Mesenchymal stem cell (in vitro differentiated cells and primary cell): ENCODE measurements at regions not wholly inside any gene's neighbourhood (a gene's known extent, or its start where the extent isn't known, plus 50 kb on each side); places are given as distances from the start of the nearest gene placed in this dataset.

Experiments used
- DNase-seq: peaks from one replicate; pipeline ENCODE4 v3.0.0-alpha.2; 2013
- H2AFZ ChIP-seq: one replicate; pipeline ENCODE4 v1.6.1; 2013; ENCODE audit warnings: low read depth, mild to moderate bottlenecking, control low read depth, inconsistent platforms, low read length, moderate library complexity
- H2AK5ac ChIP-seq: 2 replicates; pipeline ENCODE4 v1.6.1; 2013; ENCODE audit warnings: low read length, moderate library complexity, mild to moderate bottlenecking, inconsistent platforms; ENCODE audit not compliant: severe bottlenecking
- H2BK120ac ChIP-seq: one replicate; pipeline ENCODE4 v1.6.1; 2013; ENCODE audit warnings: low read depth, mild to moderate bottlenecking, inconsistent platforms, low read length, moderate library complexity
- H2BK12ac ChIP-seq, 2 experiments: one replicate each; pipeline ENCODE4 v1.6.1; 2013; ENCODE audit warnings: inconsistent platforms in 2 of 2, low read length in 2 of 2, mild to moderate bottlenecking in 2 of 2, moderate library complexity in 2 of 2, control low read depth in 1 of 2
- H2BK15ac ChIP-seq: one replicate; pipeline ENCODE4 v1.6.1; 2013; ENCODE audit warnings: mild to moderate bottlenecking, low read depth, inconsistent platforms; ENCODE audit not compliant: poor library complexity, severe bottlenecking
- H2BK5ac ChIP-seq: 2 replicates; pipeline ENCODE4 v1.6.1; 2013; ENCODE audit warnings: low read depth, mild to moderate bottlenecking, low read length, control low read depth, inconsistent platforms; ENCODE audit not compliant: poor library complexity, severe bottlenecking
- H3K14ac ChIP-seq, 2 experiments: one replicate each; pipeline ENCODE4 v1.6.1; 2013; ENCODE audit warnings: inconsistent platforms in 2 of 2, low read length in 2 of 2, control low read depth in 1 of 2, mild to moderate bottlenecking in 1 of 2, moderate library complexity in 1 of 2
- H3K18ac ChIP-seq, 2 experiments: one replicate each; pipeline ENCODE4 v1.6.1; 2013; ENCODE audit warnings: inconsistent platforms in 2 of 2, low read length in 2 of 2, control low read depth in 1 of 2, low read depth in 1 of 2, mild to moderate bottlenecking in 1 of 2
- H3K23ac ChIP-seq, 2 experiments: one replicate each; pipeline ENCODE4 v1.6.1; 2013; ENCODE audit warnings: inconsistent platforms in 2 of 2, low read length in 2 of 2, mild to moderate bottlenecking in 2 of 2, moderate library complexity in 2 of 2, control low read depth in 1 of 2
- H3K27ac ChIP-seq: 2 replicates; pipeline ENCODE4 v1.5.1; 2013; ENCODE audit warnings: mild to moderate bottlenecking, moderate library complexity, low read length, control low read depth, inconsistent platforms; ENCODE audit not compliant: poor library complexity, severe bottlenecking
- H3K27me3 ChIP-seq, 2 experiments: 2 replicates each; pipeline versions ENCODE4 v1.6.1 to v1.7.0; 2013; ENCODE audit warnings: low read length in 2 of 2, mild to moderate bottlenecking in 2 of 2, moderate library complexity in 2 of 2, control low read depth in 1 of 2, inconsistent platforms in 1 of 2; ENCODE audit not compliant: control insufficient read depth in 1 of 2, insufficient read depth in 1 of 2
- H3K36me3 ChIP-seq, 2 experiments: 2 replicates each; pipeline versions ENCODE4 v1.6.1 to v1.7.0; 2013; ENCODE audit warnings: low read length in 2 of 2, control low read depth in 1 of 2, inconsistent platforms in 1 of 2, low read depth in 1 of 2, mild to moderate bottlenecking in 1 of 2; ENCODE audit not compliant: insufficient read depth in 2 of 2, control insufficient read depth in 1 of 2
- H3K4ac ChIP-seq, 2 experiments: one replicate each; pipeline ENCODE4 v1.6.1; 2013; ENCODE audit warnings: inconsistent platforms in 2 of 2, low read length in 2 of 2, mild to moderate bottlenecking in 2 of 2, moderate library complexity in 2 of 2, control low read depth in 1 of 2, low read depth in 1 of 2
- H3K4me1 ChIP-seq: 2 replicates; pipeline ENCODE4 v1.6.1; 2013; ENCODE audit warnings: low read depth, low read length, control low read depth; ENCODE audit not compliant: control insufficient read depth, insufficient read depth
- H3K4me2 ChIP-seq: 2 replicates; pipeline ENCODE4 v1.6.1; 2013; ENCODE audit warnings: low read length, mild to moderate bottlenecking, inconsistent platforms; ENCODE audit not compliant: poor library complexity, severe bottlenecking
- H3K4me3 ChIP-seq, 2 experiments: 2 replicates each; pipeline versions ENCODE4 v1.5.1 to v1.7.0; 2013; ENCODE audit warnings: low read length in 2 of 2, mild to moderate bottlenecking in 2 of 2, control low read depth in 1 of 2, low read depth in 1 of 2; ENCODE audit not compliant: insufficient read depth in 1 of 2
- H3K79me1 ChIP-seq: replicated peaks from 2 replicates; pipeline ENCODE4 v1.6.1; 2013; ENCODE audit warnings: mild to moderate bottlenecking, control low read depth, low read length, inconsistent platforms; ENCODE audit not compliant: poor library complexity, severe bottlenecking
- H3K9ac ChIP-seq: 2 replicates; pipeline ENCODE4 v1.7.0; 2013; ENCODE audit warnings: mild to moderate bottlenecking, low read length, moderate library complexity
- H3K9me3 ChIP-seq: 2 replicates; pipeline ENCODE4 v1.7.0; 2013; ENCODE audit warnings: mild to moderate bottlenecking, low read length; ENCODE audit not compliant: control insufficient read depth
- H4K8ac ChIP-seq: one replicate; pipeline ENCODE4 v1.6.1; 2013; ENCODE audit warnings: inconsistent platforms, mild to moderate bottlenecking, low read length, moderate library complexity
- H4K91ac ChIP-seq: one replicate; pipeline ENCODE4 v1.6.1; 2013; ENCODE audit warnings: mild to moderate bottlenecking, low read length, inconsistent platforms
- WGBS: methylation state at CpG from one replicate; pipeline ENCODE4 v1.1.7; 2013; ENCODE audit warnings: mixed read lengths; 5-methylcytosine and 5-hydroxymethylcytosine counted together

- Histone ChIP-seq H3K27ac (no peak overlapping the region), H3K23ac (no peak overlapping the region), H3K36me3 (no peaks in the 10 kb centered on the region), H2BK120ac (no peak overlapping the region), H2BK12ac (no peak overlapping the region), H2BK5ac (no peak overlapping the region), H3K4me1 (no peaks in the 10 kb centered on the region), H4K8ac (no peak overlapping the region), H3K4me2 (no peak overlapping the region), H3K14ac (no peak overlapping the region), H3K9me3 (peaks cover 13% of the 10 kb centered on the region), H3K4me3 (no peak overlapping the region), H3K9ac (no peak overlapping the region), H2AFZ (no peak overlapping the region), H3K79me1 (no peaks in the 10 kb centered on the region), H3K27me3 (no peaks in the 10 kb centered on the region), H3K18ac (no peak overlapping the region), H4K91ac (no peak overlapping the region), H2BK15ac (no peak overlapping the region), H3K4ac (no peak overlapping the region), H2AK5ac (no peak overlapping the region)
- 49% methylated on average over 4 of the region's 4 CpGs for WGBS
- DNase-seq, result no peak
Observed at GRCh38 chr3:135393898-135394525, 571.5 kb upstream of the PPP2R3A start.

- Histone ChIP-seq H2BK12ac (no peak overlapping the region), H3K18ac (no peak overlapping the region), H3K9me3 (no peaks in the 10 kb centered on the region), H3K4me3 (no peak overlapping the region), H2BK120ac (no peak overlapping the region), H2AFZ (no peak overlapping the region), H4K8ac (no peak overlapping the region), H2BK5ac (no peak overlapping the region), H3K36me3 (no peaks in the 10 kb centered on the region), H3K79me1 (no peaks in the 10 kb centered on the region), H3K27ac (no peak overlapping the region), H3K4me1 (no peaks in the 10 kb centered on the region), H3K14ac (no peak overlapping the region), H2BK15ac (no peak overlapping the region), H3K23ac (no peak overlapping the region), H2AK5ac (no peak overlapping the region), H3K4ac (no peak overlapping the region), H3K27me3 (no peaks in the 10 kb centered on the region), H3K4me2 (no peak overlapping the region), H4K91ac (no peak overlapping the region), H3K9ac (no peak overlapping the region)
- 59% methylated on average over 2 of the region's 2 CpGs for WGBS
- no peak for DNase-seq
Observed at GRCh38 chr3:135412475-135412874, 553.1 kb upstream of the PPP2R3A start.

GRCh38 chr3:135416182-135416581, 549.3 kb upstream of the PPP2R3A start:
- Histone ChIP-seq H3K23ac (no peak overlapping the region), H3K4ac (no peak overlapping the region), H2AK5ac (no peak overlapping the region), H3K4me2 (no peak overlapping the region), H2AFZ (no peak overlapping the region), H3K36me3 (no peaks in the 10 kb centered on the region), H3K9me3 (no peaks in the 10 kb centered on the region), H3K27ac (no peak overlapping the region), H4K8ac (no peak overlapping the region), H2BK15ac (no peak overlapping the region), H2BK12ac (no peak overlapping the region), H2BK120ac (no peak overlapping the region), H3K14ac (no peak overlapping the region), H3K79me1 (no peaks in the 10 kb centered on the region), H2BK5ac (no peak overlapping the region), H3K9ac (no peak overlapping the region), H3K18ac (no peak overlapping the region), H3K4me1 (no peaks in the 10 kb centered on the region), H3K4me3 (no peak overlapping the region), H4K91ac (no peak overlapping the region), H3K27me3 (no peaks in the 10 kb centered on the region)
- 95% methylated on average over 2 of the region's 2 CpGs for WGBS
- no peak for DNase-seq

- no peak overlapping the region for H2BK5ac ChIP-seq
- no peak overlapping the region for H4K8ac ChIP-seq
- H3K23ac ChIP-seq, result no peak overlapping the region
- H3K4ac ChIP-seq, result no peak overlapping the region
- H3K9ac ChIP-seq, result no peak overlapping the region
- H3K9me3 ChIP-seq, result no peaks in the 10 kb centered on the region
- H3K27ac ChIP-seq, result no peak overlapping the region
- H3K27me3 ChIP-seq, result no peaks in the 10 kb centered on the region
- no CpG with 5 or more reads among the region's 2 CpGs for WGBS
- no peaks in the 10 kb centered on the region for H3K36me3 ChIP-seq
- no peak for DNase-seq
- H3K14ac ChIP-seq, result no peak overlapping the region
- H3K79me1 ChIP-seq, result no peaks in the 10 kb centered on the region
- no peak overlapping the region for H2BK120ac ChIP-seq
- no peak overlapping the region for H3K18ac ChIP-seq
- H3K4me1 ChIP-seq, result no peaks in the 10 kb centered on the region
- no peak overlapping the region for H4K91ac ChIP-seq
- no peak overlapping the region for H3K4me2 ChIP-seq
- H2BK15ac ChIP-seq, result no peak overlapping the region
- no peak overlapping the region for H3K4me3 ChIP-seq
- H2AK5ac ChIP-seq, result no peak overlapping the region
- H2BK12ac ChIP-seq, result no peak overlapping the region
- no peak overlapping the region for H2AFZ ChIP-seq
Observed at GRCh38 chr3:135419155-135419554, 546.4 kb upstream of the PPP2R3A start.
